ENCODE measurements at regions not wholly inside any gene's neighbourhood (a gene's known extent, or its start where the extent isn't known, plus 50 kb on each side); places are given as distances from the start of the nearest gene placed in this dataset.
A peak's percentile ranks its signal among the peaks of the same experiment; 100 is the strongest.

- no peak for DNase-seq (ENCODE audit: low read depth in 2 of 2)
Measured at GRCh38 chr15:98143116-98143515, 182.6 kb downstream of the ARRDC4 start.

GRCh38 chr15:98144388-98144787 lies 183.9 kb downstream of the ARRDC4 start:
- no peak for DNase-seq (ENCODE audit: low read depth in 2 of 2)

- no peak for DNase-seq (ENCODE audit: low read depth in 2 of 2)
Measured at GRCh38 chr15:98146031-98146820, 185.7 kb downstream of the ARRDC4 start.

GRCh38 chr15:98147415-98147814 lies 186.9 kb downstream of the ARRDC4 start:
- no peak for DNase-seq (ENCODE audit: low read depth in 2 of 2)

- no peak for DNase-seq (ENCODE audit: low read depth in 2 of 2)
Measured at GRCh38 chr15:98150084-98150483, 189.6 kb downstream of the ARRDC4 start.

GRCh38 chr15:98150536-98150935 lies 190.0 kb downstream of the ARRDC4 start:
- no peak for DNase-seq (ENCODE audit: low read depth in 2 of 2)

GRCh38 chr15:98151096-98151495 lies 190.6 kb downstream of the ARRDC4 start:
- no peak for DNase-seq (ENCODE audit: low read depth in 2 of 2)

- DNase-seq (ENCODE audit: low read depth in 2 of 2), result no peak
Measured at GRCh38 chr15:98152156-98152555, 191.7 kb downstream of the ARRDC4 start.

GRCh38 chr15:98154863-98155262 lies 194.4 kb downstream of the ARRDC4 start:
- no peak for DNase-seq (ENCODE audit: low read depth in 2 of 2)

- no peak for DNase-seq (ENCODE audit: low read depth in 2 of 2)
Measured at GRCh38 chr15:98155356-98155755, 194.9 kb downstream of the ARRDC4 start.

- peak in 1 of 2 donors; percentile 13 for DNase-seq (ENCODE audit: low read depth in 2 of 2)
Measured at GRCh38 chr15:98160236-98160635, 199.7 kb downstream of the ARRDC4 start.

GRCh38 chr15:98163319-98164045 lies 203.0 kb downstream of the ARRDC4 start:
- no peak for DNase-seq (ENCODE audit: low read depth in 2 of 2)

- DNase-seq (ENCODE audit: low read depth in 2 of 2), result no peak
Measured at GRCh38 chr15:98164571-98164970, 204.1 kb downstream of the ARRDC4 start.

- DNase-seq (ENCODE audit: low read depth in 2 of 2), result no peak
Measured at GRCh38 chr15:98164986-98165385, 204.5 kb downstream of the ARRDC4 start.

GRCh38 chr15:98167722-98168268 lies 207.3 kb downstream of the ARRDC4 start:
- DNase-seq (ENCODE audit: low read depth in 2 of 2), result no peak

GRCh38 chr15:98169551-98169950 lies 209.0 kb downstream of the ARRDC4 start:
- no peak for DNase-seq (ENCODE audit: low read depth in 2 of 2)

- DNase-seq (ENCODE audit: low read depth in 2 of 2), result no peak
Measured at GRCh38 chr15:98174286-98174685, 213.8 kb downstream of the ARRDC4 start.

GRCh38 chr15:98174841-98175240 lies 214.3 kb downstream of the ARRDC4 start:
- DNase-seq (ENCODE audit: low read depth in 2 of 2), result no peak

GRCh38 chr15:98177966-98178592 lies 217.6 kb downstream of the ARRDC4 start:
- DNase-seq (ENCODE audit: low read depth in 2 of 2), result no peak

- no peak for DNase-seq (ENCODE audit: low read depth in 2 of 2)
Measured at GRCh38 chr15:98178861-98179260, 218.4 kb downstream of the ARRDC4 start.

GRCh38 chr15:98187549-98187948 lies 227.0 kb downstream of the ARRDC4 start:
- DNase-seq (ENCODE audit: low read depth in 2 of 2), result no peak

GRCh38 chr15:98190914-98191313 lies 230.4 kb downstream of the ARRDC4 start:
- DNase-seq (ENCODE audit: low read depth in 2 of 2), result no peak
